ENCODE measurements at regions not wholly inside any gene's neighbourhood (a gene's known extent, or its start where the extent isn't known, plus 50 kb on each side); places are given as distances from the start of the nearest gene placed in this dataset.
"Not testable (repeated sequence)": the region's sequence is repeated elsewhere in the genome, so short reads cannot be mapped to it uniquely, and the experiment has no call there.

- DNase-seq (ENCODE audit: low spot score) = no peak
Measured at GRCh38 chr21:15433091-15433490, 296.7 kb upstream of the USP25 start.

DNA sequence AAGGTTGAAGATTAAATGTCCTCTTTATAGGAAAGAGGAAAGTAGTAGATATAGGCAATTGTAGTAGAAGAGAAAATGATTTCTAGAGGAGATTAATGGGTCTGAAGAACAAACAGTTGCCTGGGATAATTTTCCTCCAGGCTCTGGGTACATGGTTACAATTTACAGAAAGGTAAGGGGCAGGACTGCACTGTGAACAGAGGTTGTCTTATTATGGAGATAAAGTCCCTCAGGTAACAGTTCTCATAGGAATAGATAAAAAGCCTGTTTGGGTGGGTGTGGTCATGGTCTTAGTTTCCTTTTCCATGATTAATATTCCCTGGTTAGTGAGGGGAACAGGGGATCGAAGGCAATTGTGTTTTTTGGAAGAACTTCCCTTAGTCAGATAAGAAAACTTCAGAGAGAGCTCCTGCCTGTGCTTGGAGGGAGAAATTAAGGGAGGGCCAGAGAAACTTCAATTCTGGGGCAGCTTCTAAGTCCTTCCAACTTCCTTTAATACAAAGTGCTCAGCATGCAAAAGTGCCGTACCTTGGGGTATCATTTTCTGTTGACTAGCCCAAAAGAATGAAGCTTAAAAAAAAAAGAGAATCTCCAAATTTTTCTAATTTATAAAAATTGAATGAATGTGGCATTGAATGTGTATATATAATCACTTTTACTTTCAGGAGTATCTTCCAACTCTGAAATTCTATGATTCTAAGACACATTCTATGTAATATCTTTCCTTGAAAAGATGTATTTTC is 295.4 kb upstream of the USP25 start:
- DNase-seq (ENCODE audit: low spot score) = no peak

- no peak for DNase-seq (ENCODE audit: low spot score)
Measured at GRCh38 chr21:15436031-15436430, 293.8 kb upstream of the USP25 start.

GRCh38 chr21:15437883-15438282 is 291.9 kb upstream of the USP25 start:
- no peak for DNase-seq (ENCODE audit: low spot score)

GRCh38 chr21:15439726-15440125 is 290.1 kb upstream of the USP25 start:
- no peak for DNase-seq (ENCODE audit: low spot score)

GRCh38 chr21:15441060-15441493 is 288.7 kb upstream of the USP25 start:
- DNase-seq (ENCODE audit: low spot score) = no peak

DNA sequence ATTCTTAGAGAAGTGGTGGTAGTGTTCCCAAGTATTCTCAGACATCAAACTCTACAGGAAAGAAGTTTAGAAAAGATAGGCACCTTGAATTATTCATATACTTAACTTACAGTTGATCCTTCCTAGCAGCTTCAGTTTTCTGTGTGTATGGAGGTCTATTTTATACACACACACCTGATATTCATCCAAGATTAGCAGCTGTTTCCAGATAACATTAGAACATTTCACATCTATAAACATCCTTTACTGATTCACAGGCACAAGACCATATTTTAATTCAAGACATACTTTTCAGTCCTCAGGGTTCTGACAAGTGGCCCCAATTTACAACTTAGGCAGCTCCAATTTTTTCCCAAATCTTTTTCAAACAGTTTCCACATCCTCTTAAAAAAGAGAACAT is 287.8 kb upstream of the USP25 start:
- DNase-seq (ENCODE audit: low spot score) = no peak

DNA sequence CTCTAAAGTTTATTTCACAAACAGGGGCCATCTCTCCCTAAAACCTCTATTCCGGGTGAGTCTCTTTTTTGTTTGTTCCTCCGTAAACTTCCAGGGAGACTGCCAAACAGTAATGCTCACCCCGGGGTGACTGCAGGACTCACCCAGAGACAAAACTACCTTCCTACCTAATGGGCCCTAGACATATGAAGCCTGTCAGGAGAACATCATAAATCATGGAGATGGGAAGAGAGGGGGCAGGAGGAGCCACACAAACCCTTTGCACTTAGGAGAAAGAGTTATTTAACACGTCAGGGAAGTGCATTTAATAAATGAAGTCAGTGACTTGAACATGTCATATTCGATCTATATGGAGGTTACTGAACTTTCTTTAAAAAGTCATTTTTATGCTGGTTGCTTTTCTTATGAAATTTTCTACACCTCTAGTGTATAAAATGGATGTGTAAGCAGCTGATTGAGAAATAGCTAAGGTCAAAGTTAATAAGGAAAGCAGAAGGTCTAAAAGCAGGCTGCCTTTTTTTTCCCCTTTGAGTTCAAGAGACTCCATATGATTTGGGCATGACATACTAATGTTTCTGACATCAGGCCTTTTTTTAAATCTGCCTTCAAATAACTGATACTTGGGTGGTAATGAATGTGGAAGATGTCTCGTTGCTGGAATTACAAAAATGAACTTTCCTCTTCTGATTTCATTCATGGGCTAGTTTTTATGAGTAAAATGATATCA is 286.9 kb upstream of the USP25 start:
- peak; percentile 39 for DNase-seq (ENCODE audit: low spot score)

- no peak for DNase-seq (ENCODE audit: low spot score)
Measured at GRCh38 chr21:15443740-15444117, 286.1 kb upstream of the USP25 start.

DNA sequence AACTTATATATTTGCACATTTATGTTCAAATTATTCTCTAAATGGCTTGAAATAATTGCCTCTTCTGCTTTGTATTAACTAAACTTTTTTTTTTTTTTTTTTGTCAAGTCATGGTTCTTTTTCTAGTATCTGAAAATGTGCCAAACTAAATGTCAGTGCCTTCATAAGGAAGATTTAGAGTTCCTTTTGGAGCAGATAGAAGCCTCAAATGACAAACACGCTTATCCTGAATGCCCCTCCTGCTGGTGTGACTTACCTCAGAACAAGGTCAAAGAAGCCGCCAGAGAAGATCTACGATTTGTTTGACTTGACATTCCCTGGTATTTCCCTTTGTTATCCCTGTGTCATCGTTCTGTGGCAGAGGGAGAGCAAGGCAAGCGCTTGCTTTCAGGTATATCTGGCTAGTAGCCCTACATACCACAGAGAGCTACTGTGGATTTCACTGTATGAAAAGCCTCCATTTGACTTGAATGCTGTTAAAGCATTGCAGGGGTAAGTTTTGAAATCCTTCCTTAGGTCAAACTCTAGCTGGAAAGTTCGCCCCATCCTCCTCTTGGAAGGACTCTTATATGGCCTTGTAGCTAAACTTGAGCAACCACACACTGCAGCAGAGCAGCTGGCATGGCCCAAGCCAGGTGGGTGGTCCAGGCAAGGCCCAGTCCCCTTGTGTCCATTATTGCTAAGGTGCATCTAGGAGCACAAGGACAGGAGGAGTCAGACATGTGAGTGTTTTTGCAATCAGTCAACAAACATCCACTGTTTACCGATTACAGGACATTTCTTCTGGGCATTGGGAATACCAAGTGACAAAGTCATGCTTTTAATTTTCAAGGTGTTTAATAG is 285.4 kb upstream of the USP25 start:
- DNase-seq (ENCODE audit: low spot score) = peak; percentile 3

DNA sequence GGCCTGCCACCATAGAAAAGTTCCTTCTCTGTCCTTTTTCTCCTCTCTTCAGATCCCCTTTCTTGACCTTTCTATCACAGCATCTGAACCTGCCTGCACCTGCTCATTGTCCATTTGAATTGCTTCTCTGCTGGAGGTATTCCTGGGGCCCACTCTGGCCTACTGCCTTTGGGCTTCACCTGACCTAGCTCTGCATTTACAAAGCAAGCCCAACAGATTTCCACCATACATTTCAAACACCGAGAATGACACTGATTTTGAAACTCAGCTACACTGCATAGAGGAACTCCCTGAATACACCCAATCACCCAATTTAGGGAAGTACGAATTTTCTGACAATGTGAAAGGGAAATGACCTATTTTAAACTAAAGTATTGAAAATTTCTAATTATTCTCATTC is 284.5 kb upstream of the USP25 start:
- DNase-seq (ENCODE audit: low spot score) = peak; percentile 73

DNA sequence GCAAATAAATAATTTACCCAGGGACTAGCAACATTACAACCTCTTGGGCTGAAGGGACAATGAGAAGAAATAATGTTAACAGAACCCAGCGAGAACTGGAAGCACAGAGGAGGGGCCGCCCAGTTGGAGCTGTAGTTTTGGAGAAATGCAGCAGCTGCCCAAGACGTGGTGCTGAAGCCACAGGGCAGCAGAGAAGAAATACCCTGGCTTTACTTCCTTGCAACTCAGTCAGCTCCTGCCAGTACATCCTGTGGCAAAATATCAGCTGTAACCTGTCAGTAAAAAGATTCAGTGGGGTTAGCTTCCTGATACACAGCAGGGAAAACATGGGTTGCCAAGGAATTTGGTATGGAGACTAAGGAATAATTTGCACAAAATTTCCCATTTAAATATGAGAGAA is 283.6 kb upstream of the USP25 start:
- peak; percentile 35 for DNase-seq (ENCODE audit: low spot score)

- DNase-seq (ENCODE audit: low spot score) = no peak
Measured at GRCh38 chr21:15449556-15449955, 280.2 kb upstream of the USP25 start.

- DNase-seq (ENCODE audit: low spot score) = no peak
Measured at GRCh38 chr21:15453261-15453660, 276.5 kb upstream of the USP25 start.

DNA sequence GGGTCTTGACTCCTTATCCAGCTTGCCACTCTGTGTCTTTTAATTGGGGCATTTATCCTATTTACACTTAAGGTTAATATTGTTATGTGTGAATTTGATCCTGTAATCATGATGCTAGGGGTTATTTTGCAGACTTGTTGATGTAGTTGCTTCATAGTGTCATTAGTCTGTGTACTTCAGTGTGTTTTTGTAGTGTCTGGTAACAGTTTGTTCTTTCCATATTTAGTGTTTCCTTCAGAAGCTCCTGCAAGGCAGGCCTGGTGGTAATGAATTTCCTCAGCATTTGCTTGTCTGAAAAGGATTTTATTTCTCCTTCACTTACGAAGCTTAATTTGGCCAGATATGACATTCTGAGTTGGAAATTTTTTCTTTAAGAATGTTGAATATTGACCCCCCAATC is 276.0 kb upstream of the USP25 start:
- DNase-seq (ENCODE audit: low spot score) = not testable (repeated sequence)

- DNase-seq (ENCODE audit: low spot score) = not testable (repeated sequence)
Measured at GRCh38 chr21:15454931-15455330, 274.9 kb upstream of the USP25 start.

DNA sequence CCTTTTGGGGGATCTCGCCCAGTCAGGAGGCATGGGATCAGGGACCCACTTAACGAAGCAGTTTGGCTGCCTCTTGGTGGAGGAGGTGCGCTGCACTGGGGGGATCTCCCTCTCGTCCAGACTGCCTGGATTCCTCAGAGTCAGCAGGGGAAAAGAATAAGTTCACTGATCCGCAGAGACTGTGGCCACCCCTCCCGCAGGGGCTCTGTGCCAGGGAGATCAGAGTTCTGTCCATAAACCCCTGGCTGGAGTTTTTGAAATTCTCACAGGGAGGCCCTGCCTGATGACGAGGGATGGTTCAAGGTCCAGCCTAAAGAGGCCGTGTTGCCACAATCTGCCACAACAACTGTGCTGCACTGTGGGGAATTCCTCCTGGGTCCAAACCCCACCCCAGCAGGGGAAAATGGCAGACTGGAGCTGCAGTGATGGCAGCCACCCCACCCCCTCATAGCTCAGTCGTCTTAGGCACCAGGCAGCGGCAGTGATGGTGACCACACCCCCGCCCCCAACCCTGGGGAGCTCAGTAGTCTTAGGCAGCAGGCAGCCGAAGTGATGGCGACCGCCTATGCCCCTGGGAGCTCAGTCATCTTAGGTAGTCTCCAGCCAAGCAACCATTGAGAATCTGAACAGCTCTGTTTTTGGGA is 273.8 kb upstream of the USP25 start:
- DNase-seq (ENCODE audit: low spot score) = no peak

DNA sequence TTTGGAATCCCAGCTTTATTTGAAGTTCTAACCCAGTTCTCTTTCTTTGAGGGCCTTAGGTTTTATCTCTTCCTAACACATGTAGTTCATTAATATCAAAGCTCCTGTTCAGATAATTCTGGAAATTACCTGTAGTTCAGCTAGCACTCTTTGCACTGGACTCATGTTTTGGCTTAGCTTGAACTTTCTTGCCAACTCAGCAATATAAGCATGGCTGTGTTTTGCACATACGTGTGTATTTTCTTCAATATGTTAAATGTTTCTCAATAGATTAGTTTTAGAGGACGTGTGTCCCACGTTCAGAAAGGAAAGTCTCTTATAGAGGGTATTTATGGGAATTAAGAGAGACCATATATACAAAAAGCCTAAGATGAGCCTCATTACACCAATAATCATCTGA is 271.8 kb upstream of the USP25 start:
- DNase-seq (ENCODE audit: low spot score) = no peak

DNA sequence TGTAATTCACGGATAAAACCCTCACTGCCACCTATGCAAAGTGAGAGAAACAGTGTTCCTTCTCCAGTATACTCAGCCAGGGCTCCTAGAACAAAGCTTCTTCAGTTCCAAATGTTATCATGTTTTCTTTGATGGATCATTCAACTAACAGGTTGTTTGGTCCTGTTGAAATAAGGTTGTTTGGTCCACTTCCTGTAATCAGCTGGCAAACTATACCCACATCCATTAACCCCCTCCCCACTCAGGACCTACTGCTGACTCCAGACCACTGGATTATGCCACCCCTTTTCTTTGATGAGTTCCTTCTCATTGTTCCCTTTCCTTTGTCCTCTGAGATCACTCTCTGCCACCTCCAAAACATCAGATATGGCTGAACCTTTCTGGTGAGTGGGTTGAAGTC is 267.7 kb upstream of the USP25 start:
- DNase-seq (ENCODE audit: low spot score) = no peak

DNA sequence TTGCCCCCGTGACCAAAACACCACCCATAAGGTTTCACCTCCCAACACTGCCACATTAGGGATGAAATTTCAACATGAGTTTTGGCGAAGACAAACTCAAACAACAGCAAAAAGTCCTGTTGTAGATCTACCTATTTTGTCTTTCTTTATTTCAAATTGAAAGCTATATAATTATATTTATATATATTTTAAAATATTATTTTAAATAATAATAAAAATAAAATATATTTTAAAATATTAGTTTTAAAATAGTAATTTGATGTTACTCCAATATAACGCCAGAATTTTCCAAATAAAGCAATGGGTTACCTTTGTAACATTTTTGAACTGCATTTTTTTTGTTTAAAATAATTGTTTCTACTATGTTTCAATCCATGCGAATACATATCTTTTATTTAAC is 263.5 kb upstream of the USP25 start:
- no peak for DNase-seq (ENCODE audit: low spot score)

DNA sequence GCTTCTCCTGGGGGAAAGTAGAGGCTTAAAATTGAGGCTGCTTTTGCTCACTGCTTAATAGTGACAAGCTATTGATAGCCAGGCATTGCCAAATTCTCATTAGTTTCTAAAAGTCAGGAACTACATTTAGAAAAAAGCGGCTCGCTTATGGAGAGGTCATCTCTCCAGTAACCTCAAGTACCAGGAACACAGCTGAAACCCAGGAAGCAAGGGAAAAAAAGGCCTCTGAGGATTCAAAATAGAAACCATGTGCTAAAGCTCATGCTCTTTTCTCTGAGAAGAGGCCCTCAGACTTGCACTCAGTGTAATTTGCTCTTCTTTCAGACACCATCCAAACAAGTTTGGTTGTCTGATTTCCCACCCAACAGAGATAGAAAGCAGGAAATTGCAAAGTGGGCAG is 261.4 kb upstream of the USP25 start:
- DNase-seq (ENCODE audit: low spot score) = no peak

Data from pons (tissue), 1 donor.